H9 (cell line): ENCODE measurements at regions not wholly inside any gene's neighbourhood (a gene's known extent, or its start where the extent isn't known, plus 50 kb on each side); places are given as distances from the start of the nearest gene placed in this dataset.

Experiments used
- DNase-seq: peaks from one replicate; pipeline ENCODE4 v3.0.0-alpha.2; 2017
- H2AFZ ChIP-seq: one replicate; pipeline ENCODE4 v1.6.1; 2013; ENCODE audit warnings: mild to moderate bottlenecking, low read length, control low read depth, moderate library complexity
- H2AK5ac ChIP-seq: 2 replicates; pipeline ENCODE4 v1.6.1; 2013; ENCODE audit warnings: low read length, control low read depth, mixed read lengths; ENCODE audit not compliant: insufficient read length
- H2BK120ac ChIP-seq: one replicate; pipeline ENCODE4 v1.6.1; 2013; ENCODE audit warnings: low read depth, mild to moderate bottlenecking, low read length, control low read depth, inconsistent platforms; ENCODE audit not compliant: poor library complexity, severe bottlenecking
- H2BK12ac ChIP-seq: 2 replicates; pipeline ENCODE4 v1.6.1; 2013; ENCODE audit warnings: low read length, control low read depth, mixed read lengths, low read depth; ENCODE audit not compliant: insufficient read length
- H2BK15ac ChIP-seq: 2 replicates; pipeline ENCODE4 v1.6.1; 2013; ENCODE audit warnings: low read depth, low read length, control low read depth
- H2BK20ac ChIP-seq: one replicate; pipeline ENCODE4 v1.6.1; 2013; ENCODE audit warnings: low read depth, mild to moderate bottlenecking, low read length, control low read depth, inconsistent platforms; ENCODE audit not compliant: poor library complexity, severe bottlenecking
- H2BK5ac ChIP-seq: 2 replicates; pipeline ENCODE4 v1.6.1; 2013; ENCODE audit warnings: low read length, control low read depth, mixed read lengths; ENCODE audit not compliant: insufficient read length
- H3K14ac ChIP-seq: 2 replicates; pipeline ENCODE4 v1.6.1; 2013; ENCODE audit warnings: low read length, control low read depth; ENCODE audit not compliant: insufficient read depth
- H3K18ac ChIP-seq: 2 replicates; pipeline ENCODE4 v1.6.1; 2013; ENCODE audit warnings: low read depth, mild to moderate bottlenecking, mixed read lengths, low read length, control low read depth; ENCODE audit not compliant: insufficient read length
- H3K23ac ChIP-seq: 2 replicates; pipeline ENCODE4 v1.6.1; 2013; ENCODE audit warnings: low read length, control low read depth, mixed read lengths, low read depth; ENCODE audit not compliant: insufficient read length
- H3K23me2 ChIP-seq: 2 replicates; pipeline ENCODE4 v1.6.1; 2013; ENCODE audit warnings: low read depth, mild to moderate bottlenecking, mixed read lengths, low read length, control low read depth; ENCODE audit not compliant: insufficient read length, poor library complexity, severe bottlenecking
- H3K27ac ChIP-seq: 2 replicates; pipeline ENCODE4 v1.5.1; 2013; ENCODE audit warnings: low read length, control low read depth, mixed read lengths, low read depth; ENCODE audit not compliant: insufficient read length
- H3K27me3 ChIP-seq: 2 replicates; pipeline ENCODE4 v1.6.1; 2013; ENCODE audit warnings: low read length, control low read depth, inconsistent platforms; ENCODE audit not compliant: insufficient read depth
- H3K4ac ChIP-seq: 2 replicates; pipeline ENCODE4 v1.6.1; 2013; ENCODE audit warnings: low read depth, mild to moderate bottlenecking, control low read depth, inconsistent platforms, low read length, moderate library complexity
- H3K4me1 ChIP-seq: 2 replicates; pipeline ENCODE4 v1.6.1; 2013; ENCODE audit warnings: low read length, control low read depth, inconsistent platforms; ENCODE audit not compliant: insufficient read depth
- H3K4me2 ChIP-seq: 2 replicates; pipeline ENCODE4 v1.6.1; 2013; ENCODE audit warnings: low read length, control low read depth, mixed read lengths; ENCODE audit not compliant: insufficient read length, insufficient read depth
- H3K56ac ChIP-seq: 2 replicates; pipeline ENCODE4 v1.6.1; 2013; ENCODE audit warnings: low read depth, mild to moderate bottlenecking, mixed read lengths, low read length, control low read depth; ENCODE audit not compliant: insufficient read length
- H3K79me1 ChIP-seq: 2 replicates; pipeline ENCODE4 v1.6.1; 2013; ENCODE audit warnings: low read depth, mild to moderate bottlenecking, moderate library complexity, low read length, control low read depth, inconsistent platforms; ENCODE audit not compliant: insufficient read depth, poor library complexity, severe bottlenecking
- H3K79me2 ChIP-seq: 2 replicates; pipeline ENCODE4 v1.6.1; 2013; ENCODE audit warnings: low read length, control low read depth, inconsistent platforms; ENCODE audit not compliant: insufficient read depth
- H3K9ac ChIP-seq: 2 replicates; pipeline ENCODE4 v1.6.1; 2013; ENCODE audit warnings: low read length, control low read depth, mixed read lengths; ENCODE audit not compliant: insufficient read length; ENCODE audit errors: extremely low read depth
- H3K9me3 ChIP-seq: one replicate; pipeline ENCODE4 v1.6.1; 2013; ENCODE audit warnings: low read depth, low read length, inconsistent platforms; ENCODE audit not compliant: control insufficient read depth
- H3T11ph ChIP-seq: one replicate; pipeline ENCODE4 v1.6.1; 2013; ENCODE audit warnings: mild to moderate bottlenecking, low read length, control low read depth, inconsistent platforms
- H4K20me1 ChIP-seq: one replicate; pipeline ENCODE4 v1.6.1; 2013; ENCODE audit not compliant: control insufficient read depth, insufficient read length, insufficient read depth
- H4K5ac ChIP-seq: 2 replicates; pipeline ENCODE4 v1.6.1; 2013; ENCODE audit warnings: low read depth, mild to moderate bottlenecking, mixed read lengths, low read length, control low read depth; ENCODE audit not compliant: insufficient read length
- H4K8ac ChIP-seq: replicated peaks from 2 replicates; pipeline ENCODE4 v1.6.1; 2013; ENCODE audit warnings: low read length, control low read depth, mixed read lengths, low read depth; ENCODE audit not compliant: insufficient read length
- H4K91ac ChIP-seq: 2 replicates; pipeline ENCODE4 v1.6.1; 2013; ENCODE audit warnings: low read depth, mild to moderate bottlenecking, moderate library complexity, mixed read lengths, low read length, control low read depth; ENCODE audit not compliant: insufficient read length
- H3K27ac Mint-ChIP-seq, 3 experiments: 2 replicates in 2 of 3; 3 replicates in 1 of 3; pipeline ENCODE4 v1.8.0; 2020 to 2021; ENCODE audit warnings: mixed read lengths in 3 of 3, mild to moderate bottlenecking in 1 of 3, moderate library complexity in 1 of 3
- H3K27me3 Mint-ChIP-seq: 2 replicates; pipeline ENCODE4 v1.8.0; 2021; ENCODE audit warnings: low read depth, mild to moderate bottlenecking, moderate library complexity, mixed read lengths
- H3K36me3 Mint-ChIP-seq, 3 experiments: 2 replicates in 2 of 3; 3 replicates in 1 of 3; pipeline ENCODE4 v1.8.0; 2020 to 2021; ENCODE audit warnings: low read depth in 3 of 3, mixed read lengths in 3 of 3; ENCODE audit not compliant: insufficient read depth in 1 of 3
- H3K4me1 Mint-ChIP-seq, 2 experiments: 2 replicates each; pipeline ENCODE4 v1.8.0; 2020; ENCODE audit warnings: mixed read lengths in 2 of 2
- H3K4me3 Mint-ChIP-seq, 2 experiments: 2 replicates in 1 of 2; 3 replicates in 1 of 2; pipeline ENCODE4 v1.8.0; 2020 to 2021; ENCODE audit warnings: mild to moderate bottlenecking in 2 of 2, mixed read lengths in 2 of 2, moderate library complexity in 1 of 2
- H3K9me3 Mint-ChIP-seq, 2 experiments: 2 replicates in 1 of 2; 3 replicates in 1 of 2; pipeline ENCODE4 v1.8.0; 2020; ENCODE audit warnings: mild to moderate bottlenecking in 2 of 2, mixed read lengths in 2 of 2, moderate library complexity in 1 of 2
- WGBS: extraction: QIAGEN DNeasy Blood & Tissue Kit; methylation state at CpG from one replicate; pipeline ENCODE4 v1.1.7; 2013; ENCODE audit warnings: missing lambda C conversion rate, low lambda C conversion rate, mixed read lengths; ENCODE audit not compliant: insufficient read length; ENCODE audit errors: extremely low coverage; 5-methylcytosine and 5-hydroxymethylcytosine counted together
- TF ChIP-seq, protein P1 (sequence below): fragments of 200-600 bp; sonication (generic); conservative IDR thresholded peaks from 3 replicates; pipeline ENCODE4 v1.8.0; 2021; ENCODE audit warnings: antibody characterized with exemption, mild to moderate bottlenecking

DNA sequence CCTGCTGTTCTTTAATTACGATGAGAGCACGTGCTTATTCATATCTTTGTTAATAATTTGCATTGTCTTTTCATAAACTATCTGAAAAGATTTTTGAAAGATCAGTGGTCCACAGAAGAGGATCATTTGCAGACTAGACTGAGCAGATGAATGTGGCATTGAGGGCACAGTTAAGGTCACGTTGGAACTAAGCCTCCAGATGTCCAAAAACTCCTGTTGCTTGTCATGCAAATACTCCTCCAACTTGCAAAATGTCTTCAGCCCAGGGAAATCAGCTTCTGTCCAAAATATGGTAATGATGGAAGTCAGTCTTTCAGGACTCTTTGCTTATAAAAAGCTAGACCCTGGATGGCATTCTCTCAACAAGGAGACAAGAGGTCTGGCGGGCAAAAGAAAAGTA lies 201.6 kb upstream of the TMEM260 start:
- Mint-ChIP-seq H3K36me3 (no peaks in the 10 kb centered on the region), H3K27ac (no peak overlapping the region), H3K9me3 (peaks cover under 1 to 3% of the 10 kb centered on the region in 2 experiments; a peak in 4 of 5 replicates), H3K4me3 (no peak overlapping the region), H3K27me3 (no peaks in the 10 kb centered on the region; the same call in 1 of the 2 replicates), H3K4me1 (peaks cover 5% of the 10 kb centered on the region in 2 experiments; a peak in 3 of 4 replicates)
- Histone ChIP-seq H3K27ac (no peak overlapping the region), H2BK20ac (no peak overlapping the region), H3K27me3 (no peaks in the 10 kb centered on the region), H3K23ac (no peak overlapping the region), H2BK12ac (no peak overlapping the region), H2AK5ac (no peak overlapping the region), H3K4me2 (no peak overlapping the region), H3K23me2 (no peaks in the 10 kb centered on the region), H2BK15ac (no peak overlapping the region), H2BK5ac (no peak overlapping the region), H4K91ac (no peak overlapping the region), H3K4ac (no peak overlapping the region), H4K20me1 (no peaks in the 10 kb centered on the region), H4K8ac (no peak overlapping the region), H2BK120ac (no peak overlapping the region), H3K56ac (no peak overlapping the region), H2AFZ (no peak overlapping the region), H3K4me1 (no peaks in the 10 kb centered on the region), H3T11ph (no peak overlapping the region), H3K79me2 (no peaks in the 10 kb centered on the region), H3K9me3 (no peaks in the 10 kb centered on the region), H3K9ac (no peak overlapping the region), H3K18ac (no peak overlapping the region), H3K79me1 (no peaks in the 10 kb centered on the region), H4K5ac (no peak overlapping the region), H3K14ac (no peak overlapping the region)
- TF ChIP-seq, protein P1, sequence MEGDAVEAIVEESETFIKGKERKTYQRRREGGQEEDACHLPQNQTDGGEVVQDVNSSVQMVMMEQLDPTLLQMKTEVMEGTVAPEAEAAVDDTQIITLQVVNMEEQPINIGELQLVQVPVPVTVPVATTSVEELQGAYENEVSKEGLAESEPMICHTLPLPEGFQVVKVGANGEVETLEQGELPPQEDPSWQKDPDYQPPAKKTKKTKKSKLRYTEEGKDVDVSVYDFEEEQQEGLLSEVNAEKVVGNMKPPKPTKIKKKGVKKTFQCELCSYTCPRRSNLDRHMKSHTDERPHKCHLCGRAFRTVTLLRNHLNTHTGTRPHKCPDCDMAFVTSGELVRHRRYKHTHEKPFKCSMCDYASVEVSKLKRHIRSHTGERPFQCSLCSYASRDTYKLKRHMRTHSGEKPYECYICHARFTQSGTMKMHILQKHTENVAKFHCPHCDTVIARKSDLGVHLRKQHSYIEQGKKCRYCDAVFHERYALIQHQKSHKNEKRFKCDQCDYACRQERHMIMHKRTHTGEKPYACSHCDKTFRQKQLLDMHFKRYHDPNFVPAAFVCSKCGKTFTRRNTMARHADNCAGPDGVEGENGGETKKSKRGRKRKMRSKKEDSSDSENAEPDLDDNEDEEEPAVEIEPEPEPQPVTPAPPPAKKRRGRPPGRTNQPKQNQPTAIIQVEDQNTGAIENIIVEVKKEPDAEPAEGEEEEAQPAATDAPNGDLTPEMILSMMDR, result no peak
- no CpG with 5 or more reads among the region's 4 CpGs for WGBS
- DNase-seq, result no peak
